A549 (cell line): ENCODE measurements at regions not wholly inside any gene's neighbourhood (a gene's known extent, or its start where the extent isn't known, plus 50 kb on each side); places are given as distances from the start of the nearest gene placed in this dataset.

Experiments used
- CBX8 ChIP-seq: fragments of 200-600 bp; sonication (generic); IDR thresholded peaks from 2 replicates; pipeline ENCODE4 v1.6.1; 2016
- CEBPB ChIP-seq, 2 experiments: fragments of >200 bp in 1 of 2; sonication (Bioruptor Twin) in 1 of 2; formaldehyde crosslinking in 1 of 2; IDR thresholded peaks; 2 replicates each; pipeline ENCODE4 v1.6.1; 2012 to 2016
- EHMT2 ChIP-seq: fragments of 200-600 bp; sonication (generic); IDR thresholded peaks from 2 replicates; pipeline ENCODE4 v1.6.1; 2016; ENCODE audit warnings: antibody characterized with exemption, low read depth, mild to moderate bottlenecking, moderate library complexity
- FOSL2 ChIP-seq, 2 experiments: fragments of 450-650 bp in 1 of 2; fragments of >200 bp in 1 of 2; sonication (Bioruptor Twin) in 1 of 2; formaldehyde crosslinking; IDR thresholded peaks; 2 replicates each; pipeline versions ENCODE4 v1.5.0 to v1.6.1; 2016 to 2020; ENCODE audit warnings: mild to moderate bottlenecking in 1 of 2, moderate library complexity in 1 of 2
- HDAC2 ChIP-seq: fragments of 200-600 bp; sonication (generic); IDR thresholded peaks from 2 replicates; pipeline ENCODE4 v1.6.1; 2016
- HOXB5 ChIP-seq: fragments of 250-450 bp; sonication (Bioruptor Pico); IDR thresholded peaks from 2 replicates; pipeline ENCODE4 v1.5.0; 2020; ENCODE audit warnings: mild to moderate bottlenecking, moderate library complexity
- RAD21 ChIP-seq, 2 experiments: fragments of >200 bp in 1 of 2; sonication (Bioruptor Twin) in 1 of 2; formaldehyde crosslinking in 1 of 2; IDR thresholded peaks in 1 of 2; conservative IDR thresholded peaks in 1 of 2; 2 replicates in 1 of 2; 3 replicates in 1 of 2; pipeline ENCODE4 v1.6.1; 2012 to 2018; ENCODE audit warnings: inconsistent platforms in 1 of 2
- SMC3 ChIP-seq: fragments of >200 bp; sonication (Bioruptor Twin); formaldehyde crosslinking; IDR thresholded peaks from 3 replicates; pipeline ENCODE4 v1.6.1; 2018; ENCODE audit warnings: inconsistent platforms
- TF ChIP-seq, protein P1 (sequence below): fragments of >200 bp; sonication (Bioruptor Twin); formaldehyde crosslinking; IDR thresholded peaks from 3 replicates; pipeline ENCODE4 v1.5.1; 2016
- TF ChIP-seq, protein P2 (sequence below): fragments of 200-600 bp; sonication (generic); IDR thresholded peaks from 2 replicates; pipeline ENCODE4 v1.6.1; 2016; ENCODE audit warnings: antibody characterized with exemption, mild to moderate bottlenecking, moderate library complexity
- TF ChIP-seq, protein P3 (sequence below): fragments of 250-450 bp; sonication (Bioruptor Pico); IDR thresholded peaks from 2 replicates; pipeline ENCODE4 v1.5.0; 2021; ENCODE audit warnings: mild to moderate bottlenecking, moderate library complexity, borderline replicate concordance
- TF ChIP-seq, protein P4 (sequence below): IDR thresholded peaks from 2 replicates; pipeline ENCODE4 v1.6.1; 2012
- TF ChIP-seq, protein P5 (sequence below): fragments of 450-650 bp; IDR thresholded peaks from 2 replicates; pipeline ENCODE4 v1.6.1; 2014; ENCODE audit warnings: antibody characterized with exemption

DNA sequence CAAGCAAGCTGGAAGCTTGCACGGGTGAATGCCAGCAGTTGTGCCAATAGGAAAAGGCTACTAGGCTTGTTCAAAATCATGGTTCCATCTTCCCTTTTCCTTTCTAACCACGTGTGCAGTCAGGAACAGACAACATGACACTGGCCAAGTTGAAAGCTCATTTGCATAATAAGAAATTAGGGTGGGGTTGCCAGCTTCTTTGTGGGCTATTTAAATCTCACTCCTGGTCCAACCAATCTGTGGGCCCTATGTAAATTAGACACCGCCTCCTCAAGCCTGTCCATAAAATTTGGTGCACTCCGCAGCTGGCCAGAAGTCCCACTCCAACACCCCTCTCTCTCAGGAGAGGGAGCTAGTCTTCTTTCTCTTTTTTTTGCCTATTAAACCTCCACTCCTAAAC, 1948.4 kb upstream of the PIK3C3 start:
- TF ChIP-seq, protein P1, sequence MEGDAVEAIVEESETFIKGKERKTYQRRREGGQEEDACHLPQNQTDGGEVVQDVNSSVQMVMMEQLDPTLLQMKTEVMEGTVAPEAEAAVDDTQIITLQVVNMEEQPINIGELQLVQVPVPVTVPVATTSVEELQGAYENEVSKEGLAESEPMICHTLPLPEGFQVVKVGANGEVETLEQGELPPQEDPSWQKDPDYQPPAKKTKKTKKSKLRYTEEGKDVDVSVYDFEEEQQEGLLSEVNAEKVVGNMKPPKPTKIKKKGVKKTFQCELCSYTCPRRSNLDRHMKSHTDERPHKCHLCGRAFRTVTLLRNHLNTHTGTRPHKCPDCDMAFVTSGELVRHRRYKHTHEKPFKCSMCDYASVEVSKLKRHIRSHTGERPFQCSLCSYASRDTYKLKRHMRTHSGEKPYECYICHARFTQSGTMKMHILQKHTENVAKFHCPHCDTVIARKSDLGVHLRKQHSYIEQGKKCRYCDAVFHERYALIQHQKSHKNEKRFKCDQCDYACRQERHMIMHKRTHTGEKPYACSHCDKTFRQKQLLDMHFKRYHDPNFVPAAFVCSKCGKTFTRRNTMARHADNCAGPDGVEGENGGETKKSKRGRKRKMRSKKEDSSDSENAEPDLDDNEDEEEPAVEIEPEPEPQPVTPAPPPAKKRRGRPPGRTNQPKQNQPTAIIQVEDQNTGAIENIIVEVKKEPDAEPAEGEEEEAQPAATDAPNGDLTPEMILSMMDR = no peak
- no peak for TF ChIP-seq HOXB5 (CRISPR knock-in tag)
- TF ChIP-seq, protein P2, sequence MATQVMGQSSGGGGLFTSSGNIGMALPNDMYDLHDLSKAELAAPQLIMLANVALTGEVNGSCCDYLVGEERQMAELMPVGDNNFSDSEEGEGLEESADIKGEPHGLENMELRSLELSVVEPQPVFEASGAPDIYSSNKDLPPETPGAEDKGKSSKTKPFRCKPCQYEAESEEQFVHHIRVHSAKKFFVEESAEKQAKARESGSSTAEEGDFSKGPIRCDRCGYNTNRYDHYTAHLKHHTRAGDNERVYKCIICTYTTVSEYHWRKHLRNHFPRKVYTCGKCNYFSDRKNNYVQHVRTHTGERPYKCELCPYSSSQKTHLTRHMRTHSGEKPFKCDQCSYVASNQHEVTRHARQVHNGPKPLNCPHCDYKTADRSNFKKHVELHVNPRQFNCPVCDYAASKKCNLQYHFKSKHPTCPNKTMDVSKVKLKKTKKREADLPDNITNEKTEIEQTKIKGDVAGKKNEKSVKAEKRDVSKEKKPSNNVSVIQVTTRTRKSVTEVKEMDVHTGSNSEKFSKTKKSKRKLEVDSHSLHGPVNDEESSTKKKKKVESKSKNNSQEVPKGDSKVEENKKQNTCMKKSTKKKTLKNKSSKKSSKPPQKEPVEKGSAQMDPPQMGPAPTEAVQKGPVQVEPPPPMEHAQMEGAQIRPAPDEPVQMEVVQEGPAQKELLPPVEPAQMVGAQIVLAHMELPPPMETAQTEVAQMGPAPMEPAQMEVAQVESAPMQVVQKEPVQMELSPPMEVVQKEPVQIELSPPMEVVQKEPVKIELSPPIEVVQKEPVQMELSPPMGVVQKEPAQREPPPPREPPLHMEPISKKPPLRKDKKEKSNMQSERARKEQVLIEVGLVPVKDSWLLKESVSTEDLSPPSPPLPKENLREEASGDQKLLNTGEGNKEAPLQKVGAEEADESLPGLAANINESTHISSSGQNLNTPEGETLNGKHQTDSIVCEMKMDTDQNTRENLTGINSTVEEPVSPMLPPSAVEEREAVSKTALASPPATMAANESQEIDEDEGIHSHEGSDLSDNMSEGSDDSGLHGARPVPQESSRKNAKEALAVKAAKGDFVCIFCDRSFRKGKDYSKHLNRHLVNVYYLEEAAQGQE = no peak
- no peak for TF ChIP-seq HDAC2
- TF ChIP-seq, protein P3, sequence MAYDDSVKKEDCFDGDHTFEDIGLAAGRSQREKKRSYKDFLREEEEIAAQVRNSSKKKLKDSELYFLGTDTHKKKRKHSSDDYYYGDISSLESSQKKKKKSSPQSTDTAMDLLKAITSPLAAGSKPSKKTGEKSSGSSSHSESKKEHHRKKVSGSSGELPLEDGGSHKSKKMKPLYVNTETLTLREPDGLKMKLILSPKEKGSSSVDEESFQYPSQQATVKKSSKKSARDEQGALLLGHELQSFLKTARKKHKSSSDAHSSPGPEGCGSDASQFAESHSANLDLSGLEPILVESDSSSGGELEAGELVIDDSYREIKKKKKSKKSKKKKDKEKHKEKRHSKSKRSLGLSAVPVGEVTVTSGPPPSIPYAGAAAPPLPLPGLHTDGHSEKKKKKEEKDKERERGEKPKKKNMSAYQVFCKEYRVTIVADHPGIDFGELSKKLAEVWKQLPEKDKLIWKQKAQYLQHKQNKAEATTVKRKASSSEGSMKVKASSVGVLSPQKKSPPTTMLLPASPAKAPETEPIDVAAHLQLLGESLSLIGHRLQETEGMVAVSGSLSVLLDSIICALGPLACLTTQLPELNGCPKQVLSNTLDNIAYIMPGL (CRISPR knock-in tag) = no peak
- TF ChIP-seq, protein P4, sequence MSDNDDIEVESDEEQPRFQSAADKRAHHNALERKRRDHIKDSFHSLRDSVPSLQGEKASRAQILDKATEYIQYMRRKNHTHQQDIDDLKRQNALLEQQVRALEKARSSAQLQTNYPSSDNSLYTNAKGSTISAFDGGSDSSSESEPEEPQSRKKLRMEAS = no peak
- no peak for TF ChIP-seq EHMT2
- TF ChIP-seq CBX8 = no peak
- TF ChIP-seq SMC3 = no peak
- no peak for TF ChIP-seq RAD21 (conservative IDR thresholded peaks at IDR 0.05 in 1 of 2, IDR thresholded peaks at IDR 0.05 in 1 of 2)
- TF ChIP-seq CEBPB (IDR thresholded peaks at IDR 0.05) = no peak
- TF ChIP-seq, protein P5, sequence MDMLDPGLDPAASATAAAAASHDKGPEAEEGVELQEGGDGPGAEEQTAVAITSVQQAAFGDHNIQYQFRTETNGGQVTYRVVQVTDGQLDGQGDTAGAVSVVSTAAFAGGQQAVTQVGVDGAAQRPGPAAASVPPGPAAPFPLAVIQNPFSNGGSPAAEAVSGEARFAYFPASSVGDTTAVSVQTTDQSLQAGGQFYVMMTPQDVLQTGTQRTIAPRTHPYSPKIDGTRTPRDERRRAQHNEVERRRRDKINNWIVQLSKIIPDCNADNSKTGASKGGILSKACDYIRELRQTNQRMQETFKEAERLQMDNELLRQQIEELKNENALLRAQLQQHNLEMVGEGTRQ = no peak
- TF ChIP-seq FOSL2 (IDR thresholded peaks at IDR 0.05) = no peak
- no peak for TF ChIP-seq FOSL2 (CRISPR knock-in tag; IDR thresholded peaks at IDR 0.05)
